Mesothelial cell of epicardium (in vitro differentiated cells): ENCODE measurements at regions not wholly inside any gene's neighbourhood (a gene's known extent, or its start where the extent isn't known, plus 50 kb on each side); places are given as distances from the start of the nearest gene placed in this dataset.

Experiments used
- DNase-seq, 2 experiments: peaks; one replicate each; pipeline ENCODE4 v3.0.0; 2021; ENCODE audit warnings: low spot score in 2 of 2; ENCODE audit not compliant: unreplicated experiment in 2 of 2
- H3K27ac Mint-ChIP-seq: 2 replicates; pipeline ENCODE4 v1.8.0; 2021; ENCODE audit warnings: mixed read lengths
- H3K27me3 Mint-ChIP-seq: 2 replicates; pipeline ENCODE4 v1.8.0; 2021; ENCODE audit warnings: low read depth, mixed read lengths
- H3K36me3 Mint-ChIP-seq: 2 replicates; pipeline ENCODE4 v1.8.0; 2021; ENCODE audit warnings: mixed read lengths
- H3K4me1 Mint-ChIP-seq: 2 replicates; pipeline ENCODE4 v1.8.0; 2021; ENCODE audit warnings: mixed read lengths
- H3K4me3 Mint-ChIP-seq: 2 replicates; pipeline ENCODE4 v1.8.0; 2021; ENCODE audit warnings: mild to moderate bottlenecking, moderate library complexity, mixed read lengths
- H3K9me3 Mint-ChIP-seq: 2 replicates; pipeline ENCODE4 v1.8.0; 2021; ENCODE audit warnings: mixed read lengths
- TF ChIP-seq, protein P1 (sequence below): fragments of 200-600 bp; sonication (generic); IDR thresholded peaks from one replicate; pipeline ENCODE4 v1.5.0; 2021; ENCODE audit warnings: antibody characterized with exemption; ENCODE audit not compliant: unreplicated experiment

DNA sequence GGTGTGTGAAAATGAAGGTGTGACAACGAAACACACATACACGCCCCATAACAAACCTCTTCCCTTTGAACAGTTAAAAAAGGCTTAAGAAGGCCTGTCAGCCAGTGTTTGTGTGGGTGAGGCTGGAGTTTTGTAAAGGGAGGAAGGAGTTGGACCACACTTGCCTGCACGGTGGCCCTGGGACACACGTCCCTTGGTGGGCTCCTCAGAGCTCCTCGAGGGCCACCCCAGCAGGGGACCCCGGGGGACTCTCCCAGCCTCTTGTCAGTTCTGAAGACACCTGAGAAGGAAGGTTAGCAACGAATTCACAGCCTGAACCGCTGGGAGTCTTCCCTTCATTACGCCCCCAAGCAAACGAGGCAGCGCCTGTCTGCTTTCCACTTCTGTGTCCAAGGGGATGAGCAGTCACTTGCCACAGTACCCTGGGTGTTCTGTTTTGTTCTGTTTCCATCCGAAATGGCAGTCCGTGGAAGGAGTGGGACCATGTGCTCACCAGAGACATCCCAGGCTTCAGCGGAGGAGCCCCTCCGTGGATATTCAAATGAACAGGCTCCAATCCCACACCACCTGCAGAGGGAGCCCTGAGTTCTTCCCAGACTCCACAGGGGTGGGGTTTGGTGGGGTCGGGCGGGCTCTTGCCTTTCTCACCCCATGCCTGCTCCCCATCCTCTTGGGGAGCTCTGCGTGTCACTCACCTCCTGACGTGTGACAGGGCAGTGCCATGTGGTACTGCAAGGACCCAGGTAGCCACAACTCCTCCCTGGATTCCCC is 68.6 kb downstream of the NRN1 start:
- no peak for DNase-seq
- H3K9me3 Mint-ChIP-seq: peaks cover 15% of the 10 kb centered on the region
- no peaks in the 10 kb centered on the region for H3K36me3 Mint-ChIP-seq
- H3K4me1 Mint-ChIP-seq: no peaks in the 10 kb centered on the region
- peaks cover 25% of the 10 kb centered on the region for H3K27me3 Mint-ChIP-seq
- no peak overlapping the region for H3K4me3 Mint-ChIP-seq
- H3K27ac Mint-ChIP-seq: no peak overlapping the region
- TF ChIP-seq, protein P1, sequence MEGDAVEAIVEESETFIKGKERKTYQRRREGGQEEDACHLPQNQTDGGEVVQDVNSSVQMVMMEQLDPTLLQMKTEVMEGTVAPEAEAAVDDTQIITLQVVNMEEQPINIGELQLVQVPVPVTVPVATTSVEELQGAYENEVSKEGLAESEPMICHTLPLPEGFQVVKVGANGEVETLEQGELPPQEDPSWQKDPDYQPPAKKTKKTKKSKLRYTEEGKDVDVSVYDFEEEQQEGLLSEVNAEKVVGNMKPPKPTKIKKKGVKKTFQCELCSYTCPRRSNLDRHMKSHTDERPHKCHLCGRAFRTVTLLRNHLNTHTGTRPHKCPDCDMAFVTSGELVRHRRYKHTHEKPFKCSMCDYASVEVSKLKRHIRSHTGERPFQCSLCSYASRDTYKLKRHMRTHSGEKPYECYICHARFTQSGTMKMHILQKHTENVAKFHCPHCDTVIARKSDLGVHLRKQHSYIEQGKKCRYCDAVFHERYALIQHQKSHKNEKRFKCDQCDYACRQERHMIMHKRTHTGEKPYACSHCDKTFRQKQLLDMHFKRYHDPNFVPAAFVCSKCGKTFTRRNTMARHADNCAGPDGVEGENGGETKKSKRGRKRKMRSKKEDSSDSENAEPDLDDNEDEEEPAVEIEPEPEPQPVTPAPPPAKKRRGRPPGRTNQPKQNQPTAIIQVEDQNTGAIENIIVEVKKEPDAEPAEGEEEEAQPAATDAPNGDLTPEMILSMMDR: no peak

DNA sequence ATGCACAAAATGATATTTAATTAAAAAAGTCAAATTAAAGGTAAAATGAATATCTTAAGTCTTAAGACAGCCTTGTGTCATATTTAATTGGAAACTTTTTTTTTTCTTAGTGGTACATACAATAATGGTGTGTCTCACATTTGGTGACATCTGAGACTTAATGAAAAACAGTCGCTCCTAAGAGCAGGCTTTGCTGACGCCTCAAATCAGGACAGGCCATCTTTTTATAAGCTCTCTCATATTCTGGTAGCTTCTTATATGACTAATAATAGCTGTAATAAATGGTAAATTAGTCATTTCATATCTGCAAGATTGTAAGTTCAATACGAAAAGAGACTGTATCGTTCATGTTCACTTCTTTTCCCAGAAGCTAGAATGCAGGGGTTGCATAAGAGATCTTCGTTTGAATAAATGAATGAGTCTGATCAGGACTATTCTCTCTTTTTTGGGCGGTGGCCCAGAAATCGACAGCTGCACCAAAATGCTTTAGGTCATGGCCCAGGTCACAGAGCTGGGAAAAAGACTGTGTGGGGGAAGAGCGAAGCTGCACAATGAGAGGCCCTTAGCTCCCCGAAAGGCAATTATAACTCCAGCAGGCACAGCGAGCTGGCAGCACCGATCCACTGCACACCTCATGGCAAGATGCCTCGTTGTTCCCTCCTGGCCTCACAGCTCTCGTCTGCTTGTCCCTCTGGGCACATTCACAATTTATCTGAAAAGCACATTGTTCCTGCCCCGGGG is 69.4 kb downstream of the NRN1 start:
- Mint-ChIP-seq H3K4me3 (no peak overlapping the region), H3K36me3 (no peaks in the 10 kb centered on the region), H3K27ac (no peak overlapping the region), H3K9me3 (peaks cover 12% of the 10 kb centered on the region), H3K27me3 (peaks cover 31% of the 10 kb centered on the region), H3K4me1 (no peaks in the 10 kb centered on the region)
- TF ChIP-seq, protein P1: no peak
- no peak for DNase-seq

DNA sequence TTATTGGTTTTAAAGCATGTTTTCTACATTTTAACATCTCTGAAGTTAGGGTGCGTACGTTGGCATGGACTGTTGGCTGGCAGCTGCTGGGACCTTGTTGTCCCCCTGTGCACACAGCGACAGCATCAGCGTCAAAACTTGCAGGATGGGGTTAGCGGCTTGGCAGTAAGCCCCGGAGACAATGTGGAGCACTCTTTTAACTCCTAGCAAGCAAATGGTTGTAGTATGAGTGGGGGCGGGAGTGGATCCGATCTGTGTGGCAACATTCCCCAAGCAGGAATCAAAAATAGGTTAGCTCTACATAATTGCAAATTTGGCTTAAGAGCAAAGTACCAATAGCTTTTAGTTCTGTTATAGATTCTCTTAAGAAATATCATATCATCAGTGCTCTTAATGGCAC is 70.1 kb downstream of the NRN1 start:
- Mint-ChIP-seq H3K27me3 (peaks cover 35% of the 10 kb centered on the region), H3K4me1 (no peaks in the 10 kb centered on the region), H3K27ac (no peak overlapping the region), H3K9me3 (peaks cover 5% of the 10 kb centered on the region), H3K4me3 (no peak overlapping the region), H3K36me3 (no peaks in the 10 kb centered on the region)
- no peak for DNase-seq
- TF ChIP-seq, protein P1: no peak

DNA sequence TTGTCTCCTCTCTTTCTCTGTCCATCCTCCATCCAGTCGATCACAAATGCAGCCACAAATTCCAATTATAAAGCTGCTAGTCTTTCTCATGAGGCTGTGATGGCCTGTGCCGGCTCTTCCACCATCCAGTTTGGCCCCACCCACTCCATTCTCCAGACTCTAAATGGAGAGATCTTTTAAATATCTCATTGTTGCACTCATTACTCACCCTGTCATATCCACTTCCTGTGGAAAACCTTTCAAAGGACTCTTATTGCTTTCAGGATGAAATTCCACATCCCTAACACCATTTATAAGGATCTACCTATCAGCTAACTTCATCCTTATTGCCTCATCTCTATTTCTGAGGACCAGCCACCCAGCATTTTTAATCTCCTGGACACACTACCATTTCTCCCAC is 70.6 kb downstream of the NRN1 start:
- H3K27ac Mint-ChIP-seq: no peak overlapping the region
- no peaks in the 10 kb centered on the region for H3K4me1 Mint-ChIP-seq
- no peaks in the 10 kb centered on the region for H3K36me3 Mint-ChIP-seq
- DNase-seq: no peak
- H3K4me3 Mint-ChIP-seq: no peak overlapping the region
- H3K27me3 Mint-ChIP-seq: peaks cover 39% of the 10 kb centered on the region
- TF ChIP-seq, protein P1: no peak
- H3K9me3 Mint-ChIP-seq: peaks cover 7% of the 10 kb centered on the region

DNA sequence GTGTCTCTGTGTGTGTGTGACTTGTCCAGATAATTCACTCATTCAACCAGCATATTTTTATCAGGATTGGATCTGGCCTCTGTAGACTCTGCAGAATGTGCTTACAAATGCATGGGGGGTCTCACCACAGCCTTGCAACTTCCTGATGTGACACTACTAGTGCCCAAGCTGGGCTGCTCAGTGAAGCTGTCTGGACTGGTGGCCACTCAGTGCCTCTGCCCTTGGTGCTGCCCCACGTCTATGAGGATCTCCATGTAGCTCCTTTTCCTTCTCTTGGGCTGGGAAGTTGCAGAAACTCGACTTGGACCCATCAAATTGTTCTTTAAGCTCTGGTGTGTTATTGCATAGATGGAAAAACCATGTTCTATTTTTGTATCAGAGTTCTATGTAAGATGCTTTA is 75.8 kb downstream of the NRN1 start:
- peaks cover 7% of the 10 kb centered on the region for H3K9me3 Mint-ChIP-seq
- TF ChIP-seq, protein P1: no peak

More for the DNA sequence above, 75.8 kb downstream of the NRN1 start:
- Mint-ChIP-seq H3K27ac (no peak overlapping the region), H3K4me1 (no peaks in the 10 kb centered on the region), H3K36me3 (no peaks in the 10 kb centered on the region), H3K27me3 (peaks cover 44% of the 10 kb centered on the region), H3K4me3 (no peak overlapping the region)
- no peak for DNase-seq
